HG03571 (cell line): ENCODE measurements at regions not wholly inside any gene's neighbourhood (a gene's known extent, or its start where the extent isn't known, plus 50 kb on each side); places are given as distances from the start of the nearest gene placed in this dataset.
"Not testable (repeated sequence)": the region's sequence is repeated elsewhere in the genome, so short reads cannot be mapped to it uniquely, and the experiment has no call there.

Experiments
- ATAC-seq: cut with Tn5 transposase; IDR thresholded peaks from one replicate; pipeline ENCODE4 v1.9.1; 2021; ENCODE audit not compliant: unreplicated experiment

- ATAC-seq = no peak
Observed at GRCh38 chr4:82248903-82249632, 124.7 kb downstream of the HNRNPD start.

- ATAC-seq = no peak
Observed at GRCh38 chr4:82247629-82248028, 126.2 kb downstream of the HNRNPD start.

- no peak for ATAC-seq
Observed at GRCh38 chr4:82247171-82247570, 126.6 kb downstream of the HNRNPD start.

GRCh38 chr4:82241534-82241933 is 132.3 kb downstream of the HNRNPD start:
- no peak for ATAC-seq

- no peak for ATAC-seq
Observed at GRCh38 chr4:82240410-82240809, 133.4 kb downstream of the HNRNPD start.

GRCh38 chr4:82237142-82237541 is 136.6 kb downstream of the HNRNPD start:
- ATAC-seq = not testable (repeated sequence)

- ATAC-seq = no peak
Observed at GRCh38 chr4:82235346-82235745, 138.4 kb downstream of the HNRNPD start.

- no peak for ATAC-seq
Observed at GRCh38 chr4:82232891-82233290, 140.9 kb downstream of the HNRNPD start.

- no peak for ATAC-seq
Observed at GRCh38 chr4:82231806-82232205, 142.0 kb downstream of the HNRNPD start.

GRCh38 chr4:82230306-82230705 is 143.5 kb downstream of the HNRNPD start:
- no peak for ATAC-seq

- no peak for ATAC-seq
Observed at GRCh38 chr4:82225030-82225429, 148.8 kb downstream of the HNRNPD start.

GRCh38 chr4:82223715-82224114 is 150.1 kb downstream of the HNRNPD start:
- no peak for ATAC-seq

- ATAC-seq = no peak
Observed at GRCh38 chr4:82219346-82219745, 154.4 kb downstream of the HNRNPD start.

- no peak for ATAC-seq
Observed at GRCh38 chr4:82217986-82218715, 155.6 kb downstream of the HNRNPD start.

GRCh38 chr4:82216219-82216618 is 157.6 kb downstream of the HNRNPD start:
- ATAC-seq = no peak

- no peak for ATAC-seq
Observed at GRCh38 chr4:82215800-82216199, 158.0 kb downstream of the HNRNPD start.

- ATAC-seq = no peak
Observed at GRCh38 chr4:82215039-82215438, 158.8 kb downstream of the HNRNPD start.

GRCh38 chr4:82213485-82214417 is 160.0 kb downstream of the HNRNPD start:
- no peak for ATAC-seq

- no peak for ATAC-seq
Observed at GRCh38 chr4:82201805-82202641, 171.8 kb downstream of the HNRNPD start.

GRCh38 chr4:82201303-82201702 is 172.5 kb downstream of the HNRNPD start:
- no peak for ATAC-seq

GRCh38 chr4:82200046-82200445 is 173.7 kb downstream of the HNRNPD start:
- no peak for ATAC-seq
